K562 (cell line): ENCODE measurements at regions not wholly inside any gene's neighbourhood (a gene's known extent, or its start where the extent isn't known, plus 50 kb on each side); places are given as distances from the start of the nearest gene placed in this dataset.

Experiments used
- FIP1L1 ChIP-seq: fragments of 200-400 bp; formaldehyde crosslinking; IDR thresholded peaks from 2 replicates; pipeline ENCODE4 v1.6.1; 2018; ENCODE audit warnings: mild to moderate bottlenecking, low read depth, low read length; ENCODE audit not compliant: poor library complexity, severe bottlenecking
- KLF1 ChIP-seq: fragments of 450-650 bp; IDR thresholded peaks from 2 replicates; pipeline ENCODE4 v1.6.1; 2016; ENCODE audit warnings: missing genetic modification characterization, missing compliant biosample characterization
- KLF10 ChIP-seq: fragments of 250-450 bp; sonication (Bioruptor Pico); IDR thresholded peaks from 2 replicates; pipeline ENCODE4 v1.6.1; 2021; ENCODE audit warnings: matching md5 sums
- SMARCA5 ChIP-seq: fragments of 450-650 bp; IDR thresholded peaks from 2 replicates; pipeline ENCODE4 v1.6.1; 2016
- SNIP1 ChIP-seq: fragments of 450-650 bp; IDR thresholded peaks from 2 replicates; pipeline ENCODE4 v1.7.1; 2017; ENCODE audit warnings: low read depth, mild to moderate bottlenecking
- YY1 ChIP-seq, 3 experiments: IDR thresholded peaks; 2 replicates each; pipeline ENCODE4 v1.6.1; 2011; ENCODE audit warnings: low read length in 2 of 3, mild to moderate bottlenecking in 2 of 3, moderate library complexity in 2 of 3, borderline replicate concordance in 1 of 3, control low read depth in 1 of 3, low read depth in 1 of 3; ENCODE audit not compliant: insufficient read depth in 3 of 3, insufficient replicate concordance in 2 of 3, control insufficient read depth in 1 of 3, insufficient read length in 1 of 3; ENCODE audit errors: extremely low read depth in 1 of 3
- ZNF354B ChIP-seq: fragments of 250-450 bp; sonication (Bioruptor Pico); IDR thresholded peaks from 2 replicates; pipeline ENCODE4 v1.4.0; 2020
- ZNF696 ChIP-seq: fragments of 250-450 bp; sonication (Bioruptor Pico); conservative IDR thresholded peaks from 2 replicates; pipeline ENCODE4 v1.4.0; 2020; ENCODE audit warnings: mild to moderate bottlenecking, moderate library complexity

GRCh38 chr1:222182641-222183040 is 365.3 kb downstream of the HHIPL2 start:
- no peak for TF ChIP-seq ZNF696 (CRISPR knock-in tag)
- TF ChIP-seq SNIP1, result no peak
- no peak for TF ChIP-seq SMARCA5
- TF ChIP-seq FIP1L1, result no peak
- no peak for TF ChIP-seq ZNF354B (CRISPR knock-in tag)
- TF ChIP-seq YY1 (IDR thresholded peaks at IDR 0.05; ENCODE audit: borderline replicate concordance in 1 of 3, control insufficient read depth in 1 of 3, extremely low read depth in 1 of 3, insufficient read depth in 3 of 3, insufficient read length in 1 of 3, insufficient replicate concordance in 2 of 3, low read depth in 1 of 3, low read length in 2 of 3), result no peak
- no peak for TF ChIP-seq KLF1 (tag)
- TF ChIP-seq KLF10 (CRISPR knock-in tag), result no peak
